ENCODE measurements at regions not wholly inside any gene's neighbourhood (a gene's known extent, or its start where the extent isn't known, plus 50 kb on each side); places are given as distances from the start of the nearest gene placed in this dataset.

DNA sequence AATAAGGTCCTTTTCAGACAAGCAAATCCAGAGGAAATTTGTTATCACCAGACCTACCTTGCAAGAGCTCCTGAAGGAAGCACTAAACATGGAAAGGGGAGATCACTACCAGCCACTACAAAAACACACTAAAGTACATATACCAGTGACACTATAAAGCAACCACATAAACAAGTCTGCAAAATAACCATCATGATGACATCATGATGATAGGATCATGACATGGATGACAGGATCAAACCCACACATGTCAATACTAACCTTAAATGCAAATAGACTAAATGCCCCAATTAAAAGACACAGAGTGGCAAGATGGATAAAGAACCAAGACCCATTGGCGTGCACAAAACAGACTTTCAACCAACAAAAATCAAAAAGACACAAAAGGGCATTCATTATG is 688.8 kb upstream of the NR5A2 start:
- Mint-ChIP-seq H3K27ac (no peak overlapping the region), H3K27me3 (no peaks in the 10 kb centered on the region), H3K4me3 (ENCODE audit: low read depth) (no peak overlapping the region), H3K9me3 (ENCODE audit: low read depth) (peaks cover 3% of the 10 kb centered on the region), H3K36me3 (ENCODE audit: insufficient read depth) (no peaks in the 10 kb centered on the region), H3K4me1 (ENCODE audit: low read depth) (no peaks in the 10 kb centered on the region)
- DNase-seq (ENCODE audit: low spot score, unreplicated experiment): no peak
- TF ChIP-seq, protein P1, sequence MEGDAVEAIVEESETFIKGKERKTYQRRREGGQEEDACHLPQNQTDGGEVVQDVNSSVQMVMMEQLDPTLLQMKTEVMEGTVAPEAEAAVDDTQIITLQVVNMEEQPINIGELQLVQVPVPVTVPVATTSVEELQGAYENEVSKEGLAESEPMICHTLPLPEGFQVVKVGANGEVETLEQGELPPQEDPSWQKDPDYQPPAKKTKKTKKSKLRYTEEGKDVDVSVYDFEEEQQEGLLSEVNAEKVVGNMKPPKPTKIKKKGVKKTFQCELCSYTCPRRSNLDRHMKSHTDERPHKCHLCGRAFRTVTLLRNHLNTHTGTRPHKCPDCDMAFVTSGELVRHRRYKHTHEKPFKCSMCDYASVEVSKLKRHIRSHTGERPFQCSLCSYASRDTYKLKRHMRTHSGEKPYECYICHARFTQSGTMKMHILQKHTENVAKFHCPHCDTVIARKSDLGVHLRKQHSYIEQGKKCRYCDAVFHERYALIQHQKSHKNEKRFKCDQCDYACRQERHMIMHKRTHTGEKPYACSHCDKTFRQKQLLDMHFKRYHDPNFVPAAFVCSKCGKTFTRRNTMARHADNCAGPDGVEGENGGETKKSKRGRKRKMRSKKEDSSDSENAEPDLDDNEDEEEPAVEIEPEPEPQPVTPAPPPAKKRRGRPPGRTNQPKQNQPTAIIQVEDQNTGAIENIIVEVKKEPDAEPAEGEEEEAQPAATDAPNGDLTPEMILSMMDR (IDR thresholded peaks at IDR 0.05; ENCODE audit: unreplicated experiment): no peak

DNA sequence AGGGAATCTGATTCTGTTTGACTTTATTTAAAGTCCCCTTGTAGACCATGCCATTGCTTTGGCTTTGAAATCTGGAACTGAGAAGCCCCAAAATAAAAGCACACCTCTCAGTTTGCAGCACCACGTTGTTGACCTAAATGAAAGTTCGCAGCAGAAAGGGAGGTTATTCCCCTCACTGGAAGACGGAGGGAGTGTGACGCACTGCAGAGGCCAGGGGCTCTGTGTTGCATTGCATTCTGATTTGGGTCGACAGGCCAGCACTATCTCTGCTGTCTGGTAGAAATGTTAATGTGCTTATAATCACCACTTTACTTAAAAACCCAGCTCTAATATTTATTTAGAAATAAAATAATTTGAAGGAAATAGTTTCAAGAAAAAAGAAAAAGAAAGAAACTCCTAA is 675.2 kb upstream of the NR5A2 start:
- DNase-seq (ENCODE audit: low spot score, unreplicated experiment): no peak
- H3K4me3 Mint-ChIP-seq (ENCODE audit: low read depth): no peak overlapping the region
- H3K36me3 Mint-ChIP-seq (ENCODE audit: insufficient read depth): peaks cover 1% of the 10 kb centered on the region
- TF ChIP-seq, protein P1 (IDR thresholded peaks at IDR 0.05; ENCODE audit: unreplicated experiment): no peak
- peaks cover 2% of the 10 kb centered on the region for H3K4me1 Mint-ChIP-seq (ENCODE audit: low read depth)
- H3K9me3 Mint-ChIP-seq (ENCODE audit: low read depth): peaks cover 12% of the 10 kb centered on the region
- H3K27me3 Mint-ChIP-seq: no peaks in the 10 kb centered on the region
- H3K27ac Mint-ChIP-seq: no peak overlapping the region

DNA sequence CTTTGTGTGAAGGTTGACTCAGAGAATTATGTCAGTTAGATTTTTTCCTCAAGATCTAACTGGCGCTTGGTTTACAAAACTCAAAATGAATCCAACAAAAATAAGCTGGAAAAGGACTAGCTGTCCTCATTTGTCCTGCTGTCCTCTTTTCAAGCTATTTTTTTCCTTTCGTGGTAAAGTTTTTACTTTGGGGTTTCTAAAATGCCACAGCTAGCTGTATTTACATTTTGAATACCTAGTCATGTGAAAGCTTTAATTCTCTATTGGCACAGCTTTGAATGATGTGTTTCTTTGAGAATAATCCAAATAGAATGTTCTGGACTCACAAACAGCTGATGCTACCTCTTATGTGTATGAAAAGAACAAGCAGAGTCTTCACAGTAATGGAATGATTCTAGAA is 673.6 kb upstream of the NR5A2 start:
- Mint-ChIP-seq H3K4me3 (ENCODE audit: low read depth) (no peak overlapping the region), H3K27ac (no peak overlapping the region), H3K4me1 (ENCODE audit: low read depth) (no peaks in the 10 kb centered on the region), H3K9me3 (ENCODE audit: low read depth) (peaks cover 8% of the 10 kb centered on the region), H3K27me3 (no peaks in the 10 kb centered on the region), H3K36me3 (ENCODE audit: insufficient read depth) (peaks cover 1% of the 10 kb centered on the region)
- TF ChIP-seq, protein P1 (IDR thresholded peaks at IDR 0.05; ENCODE audit: unreplicated experiment): no peak
- DNase-seq (ENCODE audit: low spot score, unreplicated experiment): no peak

DNA sequence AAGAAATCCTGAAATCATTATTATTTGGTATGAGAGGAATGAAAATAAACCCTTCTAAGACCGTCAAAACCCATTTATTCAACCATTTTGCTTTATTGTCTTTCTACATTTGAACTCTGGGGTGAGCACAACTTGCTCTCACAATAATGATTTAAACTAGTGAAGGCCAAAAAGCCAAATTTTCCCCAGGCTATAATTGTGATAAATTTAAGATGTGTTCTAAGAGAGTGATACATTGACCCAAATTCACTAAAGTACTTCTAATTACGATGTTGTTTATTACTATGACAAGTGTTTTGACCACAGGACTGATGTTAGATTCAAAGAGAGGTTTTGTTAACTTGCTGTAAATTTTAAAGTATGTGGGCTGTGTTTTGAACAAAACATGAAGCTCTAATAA is 670.9 kb upstream of the NR5A2 start:
- Mint-ChIP-seq H3K4me1 (ENCODE audit: low read depth) (no peaks in the 10 kb centered on the region), H3K27me3 (no peaks in the 10 kb centered on the region), H3K4me3 (ENCODE audit: low read depth) (no peak overlapping the region), H3K9me3 (ENCODE audit: low read depth) (peaks cover 3% of the 10 kb centered on the region), H3K36me3 (ENCODE audit: insufficient read depth) (no peaks in the 10 kb centered on the region), H3K27ac (no peak overlapping the region)
- no peak for DNase-seq (ENCODE audit: low spot score, unreplicated experiment)
- TF ChIP-seq, protein P1 (IDR thresholded peaks at IDR 0.05; ENCODE audit: unreplicated experiment): no peak

DNA sequence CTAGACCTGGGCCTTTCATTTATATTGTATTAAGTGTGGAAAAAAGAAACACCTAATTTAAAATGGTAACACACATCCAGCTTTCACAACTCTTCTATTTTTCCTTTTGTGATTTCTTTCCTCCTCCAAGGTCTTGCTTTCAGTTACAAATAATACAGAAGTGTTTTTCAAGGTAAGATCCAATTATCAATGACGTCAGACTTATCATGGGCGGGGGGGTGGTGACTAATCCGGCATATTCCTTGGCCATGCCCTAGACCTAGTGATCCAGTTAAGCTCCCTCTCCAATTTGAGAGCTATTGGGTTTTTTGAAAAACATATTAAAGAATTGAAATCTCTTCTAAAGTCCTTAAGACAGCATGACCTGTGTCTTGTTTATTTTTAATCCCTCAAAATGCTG is 669.9 kb upstream of the NR5A2 start:
- Mint-ChIP-seq H3K36me3 (ENCODE audit: insufficient read depth) (no peaks in the 10 kb centered on the region), H3K27ac (no peak overlapping the region), H3K9me3 (ENCODE audit: low read depth) (peaks cover 3% of the 10 kb centered on the region), H3K4me3 (ENCODE audit: low read depth) (no peak overlapping the region), H3K27me3 (no peaks in the 10 kb centered on the region), H3K4me1 (ENCODE audit: low read depth) (no peaks in the 10 kb centered on the region)
- DNase-seq (ENCODE audit: low spot score, unreplicated experiment): no peak
- TF ChIP-seq, protein P1 (IDR thresholded peaks at IDR 0.05; ENCODE audit: unreplicated experiment): no peak
